ENCODE measurements at regions not wholly inside any gene's neighbourhood (a gene's known extent, or its start where the extent isn't known, plus 50 kb on each side); places are given as distances from the start of the nearest gene placed in this dataset.

- TF ChIP-seq, protein P1, sequence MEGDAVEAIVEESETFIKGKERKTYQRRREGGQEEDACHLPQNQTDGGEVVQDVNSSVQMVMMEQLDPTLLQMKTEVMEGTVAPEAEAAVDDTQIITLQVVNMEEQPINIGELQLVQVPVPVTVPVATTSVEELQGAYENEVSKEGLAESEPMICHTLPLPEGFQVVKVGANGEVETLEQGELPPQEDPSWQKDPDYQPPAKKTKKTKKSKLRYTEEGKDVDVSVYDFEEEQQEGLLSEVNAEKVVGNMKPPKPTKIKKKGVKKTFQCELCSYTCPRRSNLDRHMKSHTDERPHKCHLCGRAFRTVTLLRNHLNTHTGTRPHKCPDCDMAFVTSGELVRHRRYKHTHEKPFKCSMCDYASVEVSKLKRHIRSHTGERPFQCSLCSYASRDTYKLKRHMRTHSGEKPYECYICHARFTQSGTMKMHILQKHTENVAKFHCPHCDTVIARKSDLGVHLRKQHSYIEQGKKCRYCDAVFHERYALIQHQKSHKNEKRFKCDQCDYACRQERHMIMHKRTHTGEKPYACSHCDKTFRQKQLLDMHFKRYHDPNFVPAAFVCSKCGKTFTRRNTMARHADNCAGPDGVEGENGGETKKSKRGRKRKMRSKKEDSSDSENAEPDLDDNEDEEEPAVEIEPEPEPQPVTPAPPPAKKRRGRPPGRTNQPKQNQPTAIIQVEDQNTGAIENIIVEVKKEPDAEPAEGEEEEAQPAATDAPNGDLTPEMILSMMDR (IDR thresholded peaks at IDR 0.05; ENCODE audit: low read depth, low read length), result no peak
- no peak for TF ChIP-seq EZH2phosphoT487 (IDR thresholded peaks at IDR 0.05; ENCODE audit: low read depth)
Measured at GRCh38 chr18:2123077-2123476, 448.2 kb downstream of the METTL4 start.

Measured in OCI-LY3 (cell line).